HG03565 (cell line): ENCODE measurements at regions not wholly inside any gene's neighbourhood (a gene's known extent, or its start where the extent isn't known, plus 50 kb on each side); places are given as distances from the start of the nearest gene placed in this dataset.

Experiments used
- ATAC-seq: cut with Tn5 transposase; IDR thresholded peaks from one replicate; pipeline ENCODE4 v1.9.1; 2021; ENCODE audit warnings: mild to moderate bottlenecking, moderate library complexity; ENCODE audit not compliant: unreplicated experiment

DNA sequence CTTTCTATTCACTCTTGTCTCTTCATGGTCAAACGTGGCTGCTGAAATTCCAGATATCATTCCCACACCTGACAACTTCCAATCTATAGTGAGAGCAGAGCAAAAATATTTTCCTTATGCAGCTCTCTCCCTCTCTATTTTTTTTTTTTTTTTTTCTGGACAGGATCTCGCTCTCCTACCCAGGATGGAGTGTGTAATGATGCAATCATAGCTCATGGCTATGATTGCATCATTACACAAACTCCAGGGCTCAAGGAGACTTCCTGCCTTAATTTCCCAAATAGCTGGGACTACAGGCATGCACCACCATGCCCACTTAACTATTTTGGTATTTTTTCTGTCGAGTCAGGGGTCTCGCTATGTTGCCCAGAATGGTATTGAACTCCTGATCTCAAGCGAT lies 1398.9 kb downstream of the AACS start:
- no peak for ATAC-seq

DNA sequence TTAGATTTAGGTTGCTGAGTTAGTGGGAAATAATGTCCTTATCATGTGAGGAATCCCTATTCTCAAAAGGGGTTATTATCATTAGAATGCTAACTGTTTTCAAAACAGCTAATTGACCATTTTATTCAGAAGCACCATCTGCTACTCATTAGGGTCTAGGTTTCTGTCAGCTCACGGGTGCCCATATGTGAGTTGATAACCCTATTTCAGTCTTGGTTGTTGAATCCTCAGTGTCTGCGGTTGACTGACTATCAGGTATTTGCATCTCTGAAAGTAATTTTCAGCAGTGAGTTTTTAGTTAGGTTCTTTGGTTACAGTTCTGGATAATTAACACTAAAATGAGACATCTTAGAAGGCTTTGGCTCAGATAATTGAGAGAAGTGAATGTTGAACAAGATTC lies 1404.0 kb downstream of the AACS start:
- no peak for ATAC-seq

DNA sequence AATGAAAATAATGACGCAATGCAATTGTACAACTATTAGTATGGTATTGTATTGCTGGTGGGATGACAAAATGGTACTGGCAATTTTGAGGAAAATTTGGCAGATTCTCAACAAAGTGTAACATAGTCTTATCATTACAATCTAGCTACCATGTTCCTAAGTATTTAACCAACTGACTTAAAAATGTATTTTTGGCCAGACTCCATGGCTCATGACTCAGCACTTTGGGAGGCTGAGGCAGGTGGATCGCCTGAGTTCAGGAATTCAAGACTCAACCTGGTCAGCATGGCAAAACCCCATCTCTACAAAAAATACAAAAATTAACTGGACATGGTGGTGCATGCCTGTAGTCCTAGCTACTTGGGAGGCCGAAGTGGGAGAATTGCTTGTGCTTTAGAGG lies 1409.5 kb downstream of the AACS start:
- ATAC-seq = no peak

DNA sequence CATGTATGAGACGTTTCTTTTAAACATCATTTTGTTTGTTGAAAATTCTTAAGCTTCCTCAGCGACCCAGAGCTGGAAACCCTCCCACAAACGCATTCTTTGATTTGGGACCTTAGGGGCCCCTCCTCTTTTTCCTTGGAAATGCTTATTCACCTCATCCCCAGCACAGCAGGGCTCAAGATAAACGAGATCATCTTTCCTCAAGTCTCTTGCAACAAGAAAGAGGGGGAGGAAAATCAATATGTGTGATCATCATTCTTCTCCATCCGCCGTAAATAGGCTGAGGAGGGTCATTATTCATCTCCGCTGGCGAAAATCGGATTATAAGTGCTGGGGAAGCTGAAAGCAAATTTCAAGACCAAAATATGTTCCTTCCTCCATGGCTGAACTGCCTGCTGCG lies 1415.2 kb downstream of the AACS start:
- no peak for ATAC-seq

DNA sequence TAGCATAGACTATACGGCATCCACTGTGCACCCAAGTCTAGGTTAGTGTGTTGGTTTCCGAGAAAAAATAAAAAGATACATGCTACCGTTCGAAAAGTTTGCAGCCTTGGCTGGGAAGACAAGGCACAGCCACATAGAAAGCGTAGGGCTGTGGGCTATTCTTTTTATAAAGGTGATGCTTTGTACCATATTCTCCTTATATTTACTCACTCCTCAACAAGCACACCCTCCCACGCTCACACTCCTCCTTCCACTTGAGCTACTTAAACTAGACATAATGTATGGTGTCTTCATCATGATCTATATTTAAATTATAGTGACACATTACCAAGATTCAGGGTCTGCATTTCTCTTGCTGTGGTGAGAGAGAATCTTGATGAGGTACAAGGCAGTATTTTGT lies 1416.5 kb downstream of the AACS start:
- ATAC-seq = no peak

DNA sequence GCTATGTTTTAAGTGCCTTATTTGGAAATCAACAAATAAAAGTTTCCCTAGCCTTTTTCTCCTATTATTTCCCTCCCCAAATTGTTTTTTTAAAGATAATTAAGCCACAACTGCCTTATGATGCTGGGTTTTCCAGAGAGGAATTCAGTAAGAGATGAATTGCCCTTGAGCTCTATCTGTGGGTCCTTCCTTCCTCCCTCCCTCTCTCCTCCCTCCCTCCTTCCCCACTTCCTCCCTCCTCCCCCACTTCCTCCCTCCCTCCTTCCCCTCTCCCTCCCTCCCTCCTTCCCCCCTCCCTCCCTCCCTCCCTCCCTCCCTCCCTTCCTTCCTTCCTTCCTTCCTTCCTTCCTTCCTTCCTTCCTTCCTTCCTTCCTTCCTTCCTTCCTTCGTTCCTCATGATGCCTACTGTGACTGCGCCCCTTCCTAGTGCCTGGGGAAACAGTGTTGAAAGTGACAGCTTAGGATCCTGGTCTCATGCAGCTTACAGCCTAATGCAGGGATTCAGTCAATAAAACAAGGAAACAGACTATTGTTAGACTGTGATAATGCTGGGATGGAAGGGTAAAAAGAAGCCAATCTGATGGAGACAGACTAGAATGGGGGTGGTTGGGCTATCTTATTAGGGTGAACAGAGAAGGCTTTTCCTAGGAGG lies 1417.1 kb downstream of the AACS start:
- no peak for ATAC-seq

DNA sequence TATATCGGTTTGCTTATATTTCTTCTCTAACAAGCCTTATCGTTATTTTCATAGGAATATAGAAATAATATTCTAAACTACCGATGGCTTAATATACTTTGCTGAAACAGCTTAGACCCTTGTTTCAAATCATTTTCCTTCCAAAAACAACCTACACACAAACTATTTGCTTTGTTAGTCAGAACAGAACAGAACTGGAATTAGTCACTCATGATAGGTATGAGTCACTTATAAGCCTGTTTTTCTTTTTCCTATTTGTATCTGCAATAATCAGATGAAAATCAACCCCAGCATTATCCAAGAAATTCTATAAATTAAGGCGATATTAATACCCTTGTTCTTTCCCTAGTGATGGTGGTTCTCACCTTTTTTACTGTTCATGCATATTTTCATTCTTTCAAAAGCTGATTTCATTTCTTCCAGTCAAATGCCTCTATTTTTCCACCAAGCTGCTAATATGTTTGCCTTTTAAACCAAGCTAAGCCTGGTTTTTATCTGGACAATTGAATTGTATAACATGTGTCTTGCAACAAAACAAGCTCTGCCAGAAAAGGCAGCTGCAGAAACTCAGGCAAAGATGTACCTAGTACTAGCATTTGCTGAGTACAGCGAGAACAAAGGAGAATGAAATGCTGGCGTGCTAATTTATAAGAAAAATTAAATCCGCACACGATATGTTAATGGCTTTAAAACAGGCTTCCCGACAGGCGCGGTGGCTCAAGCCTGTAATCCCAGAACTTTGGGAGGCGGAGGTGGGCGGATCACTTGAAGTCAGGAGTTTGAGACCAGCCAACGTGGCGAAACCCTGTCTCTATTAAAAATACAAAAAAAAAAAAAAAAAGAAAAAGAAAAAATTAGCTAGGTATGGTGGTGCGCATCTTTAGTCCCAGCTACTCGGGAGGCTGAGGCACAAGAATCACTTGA lies 1418.2 kb downstream of the AACS start:
- no peak for ATAC-seq

DNA sequence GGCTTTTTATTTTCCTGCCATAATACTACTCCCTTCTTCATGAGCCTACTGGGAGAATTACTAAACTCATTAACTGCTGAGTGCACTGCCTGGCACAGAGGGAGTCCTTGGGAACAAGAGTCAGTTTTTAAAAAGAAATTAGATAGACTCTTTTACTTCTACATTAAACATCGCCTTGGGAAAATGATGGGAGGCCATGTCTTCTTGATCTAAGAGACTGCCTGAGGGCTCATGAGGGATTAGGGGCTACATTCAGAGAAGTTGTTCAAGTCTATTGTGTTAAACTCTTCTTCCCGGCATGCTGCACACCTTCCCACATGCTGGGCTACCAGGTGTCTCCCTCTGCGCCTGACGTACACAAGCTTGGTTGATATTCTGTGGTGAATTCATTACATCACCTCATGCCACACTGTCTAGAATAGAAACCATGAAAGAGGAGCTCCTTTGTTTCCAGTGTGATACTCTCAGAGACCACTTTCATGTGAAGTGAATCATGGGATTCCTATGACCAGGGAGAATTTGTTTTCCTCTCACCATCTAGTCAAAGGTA lies 1422.3 kb downstream of the AACS start:
- no peak for ATAC-seq

DNA sequence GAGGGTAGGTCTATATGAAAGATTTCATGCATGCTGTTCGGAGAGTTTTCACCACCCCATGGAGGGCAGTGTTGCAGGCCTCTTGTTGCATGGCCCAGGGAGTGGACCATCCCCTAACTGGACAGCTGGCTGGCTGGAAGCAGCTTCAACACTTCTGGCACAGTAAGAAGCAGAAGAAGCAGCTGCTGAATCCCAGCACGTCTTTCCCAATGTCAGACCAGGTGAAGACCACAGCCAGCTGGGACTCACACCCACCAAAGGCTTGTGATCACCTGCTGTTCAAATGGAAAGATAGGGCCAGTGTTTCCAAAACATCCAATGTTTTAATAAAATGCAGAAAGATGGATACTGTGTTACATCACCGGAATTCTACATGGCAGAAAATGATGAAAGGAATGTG lies 1423.6 kb downstream of the AACS start:
- no peak for ATAC-seq

DNA sequence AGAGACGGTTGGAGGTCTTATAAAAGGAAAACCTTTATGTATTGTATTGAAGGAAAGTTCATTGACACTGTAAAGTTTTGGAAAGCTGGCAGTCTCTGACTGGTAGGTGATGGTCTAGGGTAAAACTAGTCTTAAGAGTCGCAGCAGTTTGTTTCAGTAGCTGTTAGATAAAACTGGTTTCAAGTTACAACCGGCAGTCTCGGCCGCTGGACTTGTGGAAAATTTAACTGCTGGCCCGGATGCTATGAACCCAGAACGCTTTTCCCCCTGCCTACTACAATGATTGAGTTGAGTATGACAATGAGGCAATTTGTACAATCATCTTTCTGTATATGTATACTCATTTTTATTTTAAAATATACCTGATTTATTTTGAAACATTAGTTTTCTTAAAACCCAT lies 1426.9 kb downstream of the AACS start:
- ATAC-seq = no peak

DNA sequence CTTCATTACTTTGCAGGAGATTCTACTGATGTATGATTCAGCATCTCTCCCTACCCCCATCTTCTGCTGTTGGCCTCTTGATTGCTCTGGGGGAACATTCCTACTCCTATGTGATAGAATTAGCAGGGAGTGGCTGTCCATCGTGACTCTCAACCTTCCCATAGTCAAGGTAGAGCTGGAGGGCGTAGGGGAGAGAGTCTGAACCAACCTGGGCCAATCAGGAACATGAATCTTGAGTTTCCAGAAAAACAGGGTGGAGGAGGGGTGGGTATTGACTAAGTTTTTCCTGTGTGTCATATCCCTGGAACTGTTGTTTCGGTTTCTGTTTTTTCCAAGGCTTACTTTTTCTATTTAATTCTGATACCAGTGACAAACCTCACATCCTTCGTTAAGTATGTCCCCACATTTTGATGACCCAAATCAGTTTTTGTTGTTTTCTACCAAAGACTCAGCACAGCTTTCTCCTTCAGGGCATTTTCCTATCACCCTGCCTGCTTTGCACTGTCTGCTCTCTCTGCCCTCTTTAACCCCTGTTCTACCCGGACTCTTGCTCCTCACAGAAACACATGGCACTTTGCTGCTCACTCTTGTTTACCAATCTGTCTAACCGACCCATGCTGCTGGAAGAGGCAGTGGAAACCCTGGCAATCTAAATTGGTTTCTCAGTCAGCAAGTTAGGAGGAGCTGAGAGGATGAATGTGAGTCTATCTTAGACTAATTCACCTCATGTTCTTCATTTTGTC lies 1428.3 kb downstream of the AACS start:
- no peak for ATAC-seq

DNA sequence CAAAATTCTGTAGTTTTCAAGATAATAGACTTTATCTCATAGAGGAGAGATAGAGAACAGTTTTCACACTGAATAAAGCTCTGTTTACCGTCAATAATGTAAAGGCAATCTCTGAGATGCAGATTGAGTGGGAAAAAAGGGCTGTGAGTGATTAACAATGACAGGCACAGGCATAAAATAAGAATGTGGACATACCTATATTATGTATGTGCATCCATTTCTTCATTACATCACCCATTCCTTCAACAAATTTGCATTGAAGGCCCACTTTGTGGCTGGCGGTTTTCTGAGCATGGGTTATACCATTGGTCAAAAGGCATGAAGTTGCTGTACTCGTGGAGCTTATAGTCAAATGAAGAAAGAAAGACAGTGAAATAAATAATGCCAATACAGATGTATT lies 1431.0 kb downstream of the AACS start:
- ATAC-seq = no peak

DNA sequence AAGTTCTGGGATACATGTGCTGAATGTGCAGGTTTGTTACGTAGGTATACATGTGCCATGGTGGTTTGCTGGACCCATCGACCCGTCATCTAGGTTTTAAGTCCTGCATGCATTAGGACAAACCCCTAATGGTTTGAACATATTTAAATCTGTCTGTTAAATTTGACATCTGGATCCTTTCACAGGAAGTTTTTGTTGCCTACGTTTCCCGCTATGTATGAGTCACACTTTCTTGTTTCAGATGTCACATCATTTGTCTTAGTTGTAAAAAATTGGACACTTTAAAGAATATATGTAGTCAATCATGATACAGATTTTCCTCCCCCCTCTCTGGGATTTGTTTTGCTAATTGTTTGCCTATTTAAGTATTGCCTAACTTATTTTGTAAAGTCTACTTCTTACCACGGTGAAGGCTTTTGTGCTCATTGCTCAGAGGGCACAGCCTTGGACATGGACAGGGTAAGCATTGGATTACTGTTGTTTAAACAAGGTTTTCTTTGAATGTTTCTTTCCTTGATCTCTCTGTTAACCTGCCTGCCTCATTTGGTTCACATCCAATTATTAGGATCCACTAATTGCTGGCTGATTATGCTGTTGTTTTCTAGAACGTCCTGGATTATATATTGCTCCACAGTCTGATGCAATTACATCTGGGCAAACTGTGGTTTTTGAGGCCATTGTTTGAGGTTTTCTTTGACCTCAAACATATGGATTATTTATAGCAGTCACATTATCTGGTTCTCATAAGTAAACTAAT lies 1441.4 kb downstream of the AACS start:
- ATAC-seq = no peak

DNA sequence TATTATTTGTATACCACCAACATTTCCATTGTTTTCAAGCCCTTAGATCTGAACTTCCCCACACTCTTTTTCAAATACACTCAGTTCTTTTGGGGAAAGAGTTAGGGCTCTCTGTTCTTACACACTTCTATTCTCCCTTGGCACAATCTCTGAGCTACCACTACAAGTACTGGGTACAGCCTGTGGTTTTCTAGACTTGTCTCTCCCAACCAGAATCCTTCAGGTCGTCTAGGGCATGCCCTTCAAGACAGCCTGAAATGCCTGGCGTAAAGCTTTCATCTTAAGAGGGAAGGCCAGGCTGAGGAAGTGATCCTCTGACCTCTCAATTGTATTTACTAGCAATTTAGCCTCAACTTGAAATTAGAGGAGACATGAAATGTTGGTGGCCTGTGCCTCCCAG lies 1442.0 kb downstream of the AACS start:
- no peak for ATAC-seq

DNA sequence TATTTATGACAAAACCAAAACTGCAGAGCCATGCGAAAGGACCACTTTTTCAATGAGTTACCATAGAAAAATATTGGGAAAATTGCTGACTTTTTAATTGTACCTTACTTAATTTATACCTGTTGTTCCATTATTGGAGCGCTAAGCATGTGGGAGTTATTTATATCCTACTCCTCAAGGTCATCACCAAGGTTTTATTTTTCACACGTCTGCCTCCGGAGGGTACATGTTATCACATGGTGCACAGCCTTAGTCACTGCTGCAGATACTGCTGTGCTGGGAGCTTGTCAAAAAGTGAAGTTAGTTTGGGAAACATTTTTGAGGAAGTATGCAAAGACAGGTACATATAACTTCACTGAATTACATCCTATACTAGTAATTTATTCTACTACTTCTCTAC lies 1444.3 kb downstream of the AACS start:
- no peak for ATAC-seq

DNA sequence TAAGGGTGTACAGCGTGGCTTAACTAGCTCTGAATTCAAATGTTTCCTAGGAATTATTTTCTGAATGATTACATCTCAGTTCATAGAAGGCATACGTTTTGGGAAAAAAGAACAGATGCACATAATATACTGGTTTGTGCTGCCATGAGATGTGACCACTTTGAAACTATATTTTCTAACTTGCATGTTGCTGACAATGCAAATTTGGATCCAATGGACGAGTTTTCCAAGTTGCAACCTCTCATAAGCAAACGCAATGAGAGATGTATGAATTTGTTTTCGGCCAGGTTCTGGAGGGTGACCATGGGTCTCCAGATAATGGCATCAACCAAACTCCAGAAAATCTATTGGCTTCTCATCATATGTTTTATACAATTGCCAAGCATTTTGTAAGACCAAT lies 1445.4 kb downstream of the AACS start:
- no peak for ATAC-seq

DNA sequence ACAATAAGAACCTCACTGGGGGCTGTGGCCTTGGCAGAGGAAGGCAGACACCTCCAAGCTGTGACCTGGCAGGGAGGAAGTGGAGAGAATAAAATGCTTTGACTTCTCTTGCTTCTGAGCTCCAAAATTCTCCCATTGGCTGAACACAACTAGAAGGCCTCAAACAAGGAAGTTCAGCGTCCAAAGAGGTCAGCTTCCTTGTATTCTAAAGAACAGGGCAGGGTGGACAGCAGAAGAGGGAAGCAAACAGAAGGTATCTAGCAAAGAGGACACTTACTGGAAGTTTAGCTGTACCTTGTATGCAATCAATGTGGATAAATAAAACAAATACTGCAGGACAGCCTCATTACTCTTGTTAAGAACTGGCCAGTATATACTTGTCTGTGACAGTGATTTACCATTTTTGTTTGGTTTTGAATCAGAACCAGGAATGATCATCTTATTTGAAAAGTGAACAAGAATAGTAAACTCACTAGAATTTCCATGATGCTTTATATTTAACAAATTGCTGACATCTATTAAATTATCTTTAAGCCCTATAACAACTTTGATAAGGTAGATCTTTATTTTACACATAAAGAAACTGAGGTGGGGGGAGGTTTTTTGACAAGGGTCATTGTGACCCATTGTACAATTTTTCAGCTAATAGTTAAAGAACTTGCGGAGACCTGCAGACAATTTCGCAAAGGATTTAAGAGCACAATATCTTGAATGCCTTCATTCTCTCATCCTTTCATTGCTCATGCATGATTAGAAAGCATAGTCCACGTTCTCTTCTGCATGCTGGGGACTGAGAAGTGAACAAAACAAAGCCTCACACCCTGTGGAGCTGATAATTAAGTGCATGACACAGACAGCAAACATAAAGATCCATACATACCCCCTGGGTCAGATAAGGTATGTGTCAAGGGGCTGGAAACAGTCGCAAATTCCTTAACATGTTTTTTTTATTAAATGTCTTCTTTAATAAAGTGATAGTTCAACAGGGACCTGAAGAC lies 1448.0 kb downstream of the AACS start:
- no peak for ATAC-seq

DNA sequence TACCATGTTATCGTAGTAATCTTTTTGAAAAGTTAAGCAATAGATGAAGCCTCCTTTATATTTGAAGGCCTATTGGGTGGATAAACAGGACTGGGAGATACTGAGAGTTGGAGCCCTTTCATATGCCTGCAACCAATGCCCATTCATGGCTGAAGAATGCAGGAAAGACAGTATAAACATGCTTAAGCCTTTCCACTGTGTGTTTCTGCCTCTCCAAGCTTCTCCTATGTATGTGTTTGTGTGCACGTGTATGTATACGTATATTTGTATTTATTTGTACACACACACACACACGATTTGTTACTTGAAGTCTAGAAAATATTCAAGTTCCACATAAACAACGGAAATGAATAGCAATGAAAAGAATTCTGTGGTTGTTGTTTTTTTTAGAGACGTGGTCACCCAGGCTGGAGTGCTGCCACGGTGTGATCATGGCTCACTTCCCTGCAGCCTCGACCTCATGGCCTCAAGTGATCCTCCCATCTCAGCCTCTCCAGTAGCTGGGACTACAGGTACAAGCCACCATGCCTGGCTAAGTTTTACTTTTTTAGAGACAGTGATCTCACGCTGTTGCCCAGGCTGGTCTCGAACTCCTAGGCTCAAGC lies 1453.5 kb downstream of the AACS start:
- ATAC-seq = no peak

DNA sequence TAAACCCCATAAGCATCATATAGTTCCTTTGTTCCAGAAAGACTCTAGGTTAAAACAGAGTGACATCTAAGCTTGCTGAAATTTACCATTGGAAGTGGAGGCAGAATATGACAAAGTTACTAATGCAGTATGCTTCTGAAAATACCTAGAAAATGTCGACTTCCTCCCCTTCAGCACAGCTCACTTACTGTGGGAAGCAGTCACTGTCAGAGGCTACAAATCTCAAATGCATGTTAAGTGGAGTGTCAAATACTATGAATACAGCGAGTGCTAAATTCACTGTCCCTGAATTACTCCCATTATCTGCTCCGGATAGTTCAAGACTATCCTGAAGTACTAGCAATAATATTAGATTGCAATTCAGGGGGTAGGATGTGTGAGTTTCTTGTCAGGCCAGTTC lies 1454.6 kb downstream of the AACS start:
- ATAC-seq = no peak
